Astrocyte (in vitro differentiated cells and primary cell): ENCODE measurements at regions not wholly inside any gene's neighbourhood (a gene's known extent, or its start where the extent isn't known, plus 50 kb on each side); places are given as distances from the start of the nearest gene placed in this dataset.

Source experiments
- DNase-seq: peaks from one replicate; pipeline ENCODE4 v3.0.0-alpha.2; 2010; ENCODE audit warnings: low read depth
- FAIRE-seq: peaks from 2 replicates; lab custom pipeline; 2011; peaks lifted over from hg19 to GRCh38; lab: Jason Lieb, UNC
- H2AFZ ChIP-seq: 2 replicates; pipeline ENCODE4 v1.6.0; 2012; ENCODE audit warnings: low read depth, low read length, inconsistent platforms
- H3K27ac ChIP-seq: 2 replicates; pipeline ENCODE4 v1.5.1; 2011; ENCODE audit warnings: low read depth, low read length, inconsistent platforms
- H3K27me3 ChIP-seq: 2 replicates; pipeline ENCODE4 v1.6.0; 2011; ENCODE audit warnings: low read length, inconsistent platforms; ENCODE audit not compliant: insufficient read depth
- H3K36me3 ChIP-seq: 2 replicates; pipeline ENCODE4 v1.5.1; 2011; ENCODE audit warnings: low read length, inconsistent platforms; ENCODE audit not compliant: insufficient read depth
- H3K4me1 ChIP-seq: 2 replicates; pipeline ENCODE4 v1.5.1; 2011; ENCODE audit warnings: low read length, inconsistent platforms; ENCODE audit not compliant: insufficient read depth
- H3K4me2 ChIP-seq: 2 replicates; pipeline ENCODE4 v1.6.0; 2012; ENCODE audit warnings: low read length, inconsistent platforms
- H3K4me3 ChIP-seq: 2 replicates; pipeline ENCODE4 v1.5.1; 2011; ENCODE audit warnings: low read depth, mild to moderate bottlenecking, low read length, inconsistent platforms; ENCODE audit not compliant: insufficient read depth
- H3K79me2 ChIP-seq: 2 replicates; pipeline ENCODE4 v1.6.0; 2012; ENCODE audit warnings: mild to moderate bottlenecking, low read length, inconsistent platforms; ENCODE audit not compliant: insufficient read depth
- H3K9ac ChIP-seq: 2 replicates; pipeline ENCODE4 v1.6.0; 2012; ENCODE audit warnings: mild to moderate bottlenecking, low read length, inconsistent platforms
- H3K9me3 ChIP-seq: 2 replicates; pipeline ENCODE4 v1.5.1; 2012; ENCODE audit warnings: low read depth, mild to moderate bottlenecking, low read length, inconsistent platforms; ENCODE audit not compliant: insufficient read depth
- H4K20me1 ChIP-seq: 2 replicates; pipeline ENCODE4 v1.6.0; 2012; ENCODE audit warnings: low read length, inconsistent platforms; ENCODE audit not compliant: insufficient read depth
- H3K27ac Mint-ChIP-seq: one replicate; pipeline ENCODE4 v1.8.0; 2021; ENCODE audit warnings: mild to moderate bottlenecking, mixed read lengths; ENCODE audit not compliant: unreplicated experiment
- H3K27me3 Mint-ChIP-seq: one replicate; pipeline ENCODE4 v1.8.0; 2021; ENCODE audit warnings: low read depth, mixed read lengths; ENCODE audit not compliant: unreplicated experiment
- H3K36me3 Mint-ChIP-seq: one replicate; pipeline ENCODE4 v1.8.0; 2021; ENCODE audit warnings: low read depth, mixed read lengths; ENCODE audit not compliant: unreplicated experiment
- H3K4me1 Mint-ChIP-seq: one replicate; pipeline ENCODE4 v1.8.0; 2021; ENCODE audit warnings: low read depth, mixed read lengths; ENCODE audit not compliant: unreplicated experiment
- H3K4me3 Mint-ChIP-seq: one replicate; pipeline ENCODE4 v1.8.0; 2021; ENCODE audit warnings: mild to moderate bottlenecking, moderate library complexity, mixed read lengths; ENCODE audit not compliant: unreplicated experiment
- H3K9me3 Mint-ChIP-seq: one replicate; pipeline ENCODE4 v1.8.0; 2021; ENCODE audit warnings: mild to moderate bottlenecking, mixed read lengths; ENCODE audit not compliant: unreplicated experiment
- EZH2 ChIP-seq: IDR thresholded peaks from 2 replicates; pipeline ENCODE4 v1.6.1; 2012; ENCODE audit warnings: mild to moderate bottlenecking, low read length, inconsistent platforms; ENCODE audit not compliant: insufficient read depth
- TF ChIP-seq, protein P1 (sequence below): IDR thresholded peaks from 2 replicates; pipeline ENCODE4 v1.5.1; 2011; ENCODE audit warnings: low read depth, mild to moderate bottlenecking, inconsistent platforms, low read length, moderate library complexity; ENCODE audit not compliant: insufficient read depth

- no peak overlapping the region for H3K27ac ChIP-seq
- H3K79me2 ChIP-seq, result no peaks in the 10 kb centered on the region
- H3K4me1 Mint-ChIP-seq, result no peaks in the 10 kb centered on the region
- no peaks in the 10 kb centered on the region for H3K36me3 Mint-ChIP-seq
- no peaks in the 10 kb centered on the region for H3K27me3 ChIP-seq
- H3K4me3 Mint-ChIP-seq, result no peak overlapping the region
- no peak for DNase-seq
- no peak overlapping the region for H3K4me3 ChIP-seq
- H3K36me3 ChIP-seq, result no peaks in the 10 kb centered on the region
- TF ChIP-seq EZH2, result no peak
- TF ChIP-seq, protein P1, sequence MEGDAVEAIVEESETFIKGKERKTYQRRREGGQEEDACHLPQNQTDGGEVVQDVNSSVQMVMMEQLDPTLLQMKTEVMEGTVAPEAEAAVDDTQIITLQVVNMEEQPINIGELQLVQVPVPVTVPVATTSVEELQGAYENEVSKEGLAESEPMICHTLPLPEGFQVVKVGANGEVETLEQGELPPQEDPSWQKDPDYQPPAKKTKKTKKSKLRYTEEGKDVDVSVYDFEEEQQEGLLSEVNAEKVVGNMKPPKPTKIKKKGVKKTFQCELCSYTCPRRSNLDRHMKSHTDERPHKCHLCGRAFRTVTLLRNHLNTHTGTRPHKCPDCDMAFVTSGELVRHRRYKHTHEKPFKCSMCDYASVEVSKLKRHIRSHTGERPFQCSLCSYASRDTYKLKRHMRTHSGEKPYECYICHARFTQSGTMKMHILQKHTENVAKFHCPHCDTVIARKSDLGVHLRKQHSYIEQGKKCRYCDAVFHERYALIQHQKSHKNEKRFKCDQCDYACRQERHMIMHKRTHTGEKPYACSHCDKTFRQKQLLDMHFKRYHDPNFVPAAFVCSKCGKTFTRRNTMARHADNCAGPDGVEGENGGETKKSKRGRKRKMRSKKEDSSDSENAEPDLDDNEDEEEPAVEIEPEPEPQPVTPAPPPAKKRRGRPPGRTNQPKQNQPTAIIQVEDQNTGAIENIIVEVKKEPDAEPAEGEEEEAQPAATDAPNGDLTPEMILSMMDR, result no peak
- no peak overlapping the region for H3K9ac ChIP-seq
- H3K4me1 ChIP-seq, result no peaks in the 10 kb centered on the region
- no peaks in the 10 kb centered on the region for H3K9me3 ChIP-seq
- H2AFZ ChIP-seq, result no peak overlapping the region
- no peaks in the 10 kb centered on the region for H4K20me1 ChIP-seq
- no peak for FAIRE-seq
- peaks cover 26% of the 10 kb centered on the region for H3K27me3 Mint-ChIP-seq
- H3K9me3 Mint-ChIP-seq, result peaks cover 2% of the 10 kb centered on the region
- H3K4me2 ChIP-seq, result no peak overlapping the region
- H3K27ac Mint-ChIP-seq, result no peak overlapping the region
Observed at GRCh38 chr7:26508917-26509316, 217.3 kb downstream of the SNX10 start.

GRCh38 chr7:26510231-26510957, 218.7 kb downstream of the SNX10 start:
- Histone ChIP-seq H2AFZ (no peak overlapping the region), H3K27me3 (no peaks in the 10 kb centered on the region), H3K27ac (no peak overlapping the region), H4K20me1 (no peaks in the 10 kb centered on the region), H3K79me2 (no peaks in the 10 kb centered on the region), H3K9me3 (no peaks in the 10 kb centered on the region), H3K4me1 (no peaks in the 10 kb centered on the region), H3K36me3 (no peaks in the 10 kb centered on the region), H3K4me2 (no peak overlapping the region), H3K9ac (no peak overlapping the region), H3K4me3 (no peak overlapping the region)
- Mint-ChIP-seq H3K4me3 (no peak overlapping the region), H3K4me1 (no peaks in the 10 kb centered on the region), H3K36me3 (no peaks in the 10 kb centered on the region), H3K9me3 (no peaks in the 10 kb centered on the region), H3K27me3 (peaks cover 17% of the 10 kb centered on the region), H3K27ac (no peak overlapping the region)
- DNase-seq (no peak), FAIRE-seq (no peak)
- no peak for TF ChIP-seq EZH2
- TF ChIP-seq, protein P1, result no peak

GRCh38 chr7:26511866-26512265, 220.2 kb downstream of the SNX10 start:
- Mint-ChIP-seq H3K4me3 (no peak overlapping the region), H3K36me3 (no peaks in the 10 kb centered on the region), H3K27ac (no peak overlapping the region), H3K4me1 (no peaks in the 10 kb centered on the region), H3K9me3 (no peaks in the 10 kb centered on the region), H3K27me3 (peaks cover 11% of the 10 kb centered on the region)
- no peaks in the 10 kb centered on the region for H4K20me1 ChIP-seq
- no peaks in the 10 kb centered on the region for H3K79me2 ChIP-seq
- no peak overlapping the region for H3K4me3 ChIP-seq
- no peaks in the 10 kb centered on the region for H3K27me3 ChIP-seq
- no peak overlapping the region for H3K4me2 ChIP-seq
- DNase-seq (no peak), FAIRE-seq (no peak)
- no peaks in the 10 kb centered on the region for H3K4me1 ChIP-seq
- TF ChIP-seq EZH2, result no peak
- TF ChIP-seq, protein P1, result no peak
- H3K27ac ChIP-seq, result no peak overlapping the region
- H3K36me3 ChIP-seq, result no peaks in the 10 kb centered on the region
- no peak overlapping the region for H3K9ac ChIP-seq
- H3K9me3 ChIP-seq, result no peaks in the 10 kb centered on the region
- H2AFZ ChIP-seq, result no peak overlapping the region
